PC-3 (cell line): ENCODE measurements at regions not wholly inside any gene's neighbourhood (a gene's known extent, or its start where the extent isn't known, plus 50 kb on each side); places are given as distances from the start of the nearest gene placed in this dataset.

Source experiments
- EZH2 ChIP-seq: fragments of 300-600 bp; sonication (generic); IDR thresholded peaks from one replicate; pipeline ENCODE4 v1.6.1; 2017; ENCODE audit warnings: antibody characterized with exemption, mild to moderate bottlenecking, low read length; ENCODE audit not compliant: unreplicated experiment
- TF ChIP-seq, protein P1 (sequence below): fragments of 300-600 bp; sonication (generic); conservative IDR thresholded peaks from 2 replicates; pipeline ENCODE4 v1.5.1; 2017; ENCODE audit warnings: antibody characterized with exemption, low read depth, mild to moderate bottlenecking, low read length

DNA sequence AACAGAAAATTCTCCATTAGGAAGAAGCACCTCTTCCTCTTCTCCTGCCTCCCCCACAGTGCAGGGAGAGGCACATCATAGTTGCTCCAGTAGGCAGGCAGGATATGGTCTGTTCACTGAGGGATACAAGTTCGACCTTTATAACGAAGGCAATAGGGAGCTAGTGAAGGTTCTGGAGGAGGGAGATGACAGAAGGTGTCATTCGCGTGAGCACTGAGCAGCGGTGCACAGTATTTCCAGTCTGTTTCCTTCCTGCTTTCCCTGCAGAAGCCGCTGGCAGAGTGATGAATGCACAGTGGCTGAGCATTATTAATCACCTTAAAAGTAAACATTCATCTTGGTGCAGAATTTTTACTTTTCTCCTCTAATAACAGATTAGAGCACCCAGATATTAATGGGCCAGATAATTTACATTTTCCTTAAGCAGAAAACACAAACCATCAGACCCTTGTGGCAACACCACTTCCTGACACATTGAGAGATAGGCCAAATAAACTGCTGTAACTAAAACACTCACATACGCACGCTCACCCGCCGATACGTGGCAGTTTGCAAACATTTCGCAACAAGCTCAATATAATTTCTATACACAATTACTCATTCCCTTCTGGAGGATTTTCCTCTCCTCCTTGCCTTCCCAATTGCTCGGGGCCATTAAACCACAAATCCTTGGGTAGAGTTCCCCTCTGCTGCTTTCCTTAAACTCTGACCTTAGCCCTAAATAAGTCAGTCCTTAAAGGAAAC is 69.5 kb downstream of the AIPL1 start:
- TF ChIP-seq, protein P1, sequence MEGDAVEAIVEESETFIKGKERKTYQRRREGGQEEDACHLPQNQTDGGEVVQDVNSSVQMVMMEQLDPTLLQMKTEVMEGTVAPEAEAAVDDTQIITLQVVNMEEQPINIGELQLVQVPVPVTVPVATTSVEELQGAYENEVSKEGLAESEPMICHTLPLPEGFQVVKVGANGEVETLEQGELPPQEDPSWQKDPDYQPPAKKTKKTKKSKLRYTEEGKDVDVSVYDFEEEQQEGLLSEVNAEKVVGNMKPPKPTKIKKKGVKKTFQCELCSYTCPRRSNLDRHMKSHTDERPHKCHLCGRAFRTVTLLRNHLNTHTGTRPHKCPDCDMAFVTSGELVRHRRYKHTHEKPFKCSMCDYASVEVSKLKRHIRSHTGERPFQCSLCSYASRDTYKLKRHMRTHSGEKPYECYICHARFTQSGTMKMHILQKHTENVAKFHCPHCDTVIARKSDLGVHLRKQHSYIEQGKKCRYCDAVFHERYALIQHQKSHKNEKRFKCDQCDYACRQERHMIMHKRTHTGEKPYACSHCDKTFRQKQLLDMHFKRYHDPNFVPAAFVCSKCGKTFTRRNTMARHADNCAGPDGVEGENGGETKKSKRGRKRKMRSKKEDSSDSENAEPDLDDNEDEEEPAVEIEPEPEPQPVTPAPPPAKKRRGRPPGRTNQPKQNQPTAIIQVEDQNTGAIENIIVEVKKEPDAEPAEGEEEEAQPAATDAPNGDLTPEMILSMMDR: no peak
- TF ChIP-seq EZH2: no peak
